NCI-H345 treated with DMSO at 0.1 percent for 48 hours (cell line): ENCODE measurements at regions not wholly inside any gene's neighbourhood (a gene's known extent, or its start where the extent isn't known, plus 50 kb on each side); places are given as distances from the start of the nearest gene placed in this dataset.
"Not testable (repeated sequence)": the region's sequence is repeated elsewhere in the genome, so short reads cannot be mapped to it uniquely, and the experiment has no call there.

ENCODE experiments used
- DNase-seq: peaks from one replicate; lab custom pipeline; 2025; ENCODE audit not compliant: unreplicated experiment; lab: John Stamatoyannopoulos, UW

- no peak for DNase-seq
These were observed 294.6 kb upstream of the EPHA7 start for GRCh38 chr6:93713974-93714373.

GRCh38 chr6:93703431-93703830 is 284.1 kb upstream of the EPHA7 start:
- no peak for DNase-seq

- DNase-seq, result no peak
These were observed 282.2 kb upstream of the EPHA7 start for GRCh38 chr6:93701526-93701925.

- no peak for DNase-seq
These were observed 266.1 kb upstream of the EPHA7 start for GRCh38 chr6:93685494-93685893.

GRCh38 chr6:93684339-93684738 is 265.0 kb upstream of the EPHA7 start:
- no peak for DNase-seq

GRCh38 chr6:93679836-93680235 is 260.5 kb upstream of the EPHA7 start:
- DNase-seq, result no peak

GRCh38 chr6:93678841-93679454 is 259.6 kb upstream of the EPHA7 start:
- DNase-seq, result no peak

GRCh38 chr6:93677264-93677965 is 258.1 kb upstream of the EPHA7 start:
- no peak for DNase-seq

- no peak for DNase-seq
These were observed 257.2 kb upstream of the EPHA7 start for GRCh38 chr6:93676581-93676980.

GRCh38 chr6:93675856-93676417 is 256.6 kb upstream of the EPHA7 start:
- no peak for DNase-seq

- DNase-seq, result no peak
These were observed 243.8 kb upstream of the EPHA7 start for GRCh38 chr6:93663111-93663510.

- DNase-seq, result no peak
These were observed 235.2 kb upstream of the EPHA7 start for GRCh38 chr6:93654548-93654947.

- DNase-seq, result no peak
These were observed 225.3 kb upstream of the EPHA7 start for GRCh38 chr6:93644611-93645010.

GRCh38 chr6:93639126-93639525 is 219.8 kb upstream of the EPHA7 start:
- DNase-seq, result no peak

GRCh38 chr6:93636987-93637664 is 217.8 kb upstream of the EPHA7 start:
- DNase-seq, result not testable (repeated sequence)

- DNase-seq, result peak; percentile 88
These were observed 205.0 kb upstream of the EPHA7 start for GRCh38 chr6:93624408-93624807.

GRCh38 chr6:93621442-93621841 is 202.1 kb upstream of the EPHA7 start:
- no peak for DNase-seq

- no peak for DNase-seq
These were observed 185.6 kb upstream of the EPHA7 start for GRCh38 chr6:93604951-93605350.

- no peak for DNase-seq
These were observed 173.1 kb upstream of the EPHA7 start for GRCh38 chr6:93592417-93592816.

GRCh38 chr6:93586306-93586705 is 166.9 kb upstream of the EPHA7 start:
- no peak for DNase-seq

GRCh38 chr6:93584300-93584699 is 164.9 kb upstream of the EPHA7 start:
- no peak for DNase-seq

- DNase-seq, result no peak
These were observed 162.0 kb upstream of the EPHA7 start for GRCh38 chr6:93581371-93581770.
